ENCODE measurements at regions not wholly inside any gene's neighbourhood (a gene's known extent, or its start where the extent isn't known, plus 50 kb on each side); places are given as distances from the start of the nearest gene placed in this dataset.

DNA sequence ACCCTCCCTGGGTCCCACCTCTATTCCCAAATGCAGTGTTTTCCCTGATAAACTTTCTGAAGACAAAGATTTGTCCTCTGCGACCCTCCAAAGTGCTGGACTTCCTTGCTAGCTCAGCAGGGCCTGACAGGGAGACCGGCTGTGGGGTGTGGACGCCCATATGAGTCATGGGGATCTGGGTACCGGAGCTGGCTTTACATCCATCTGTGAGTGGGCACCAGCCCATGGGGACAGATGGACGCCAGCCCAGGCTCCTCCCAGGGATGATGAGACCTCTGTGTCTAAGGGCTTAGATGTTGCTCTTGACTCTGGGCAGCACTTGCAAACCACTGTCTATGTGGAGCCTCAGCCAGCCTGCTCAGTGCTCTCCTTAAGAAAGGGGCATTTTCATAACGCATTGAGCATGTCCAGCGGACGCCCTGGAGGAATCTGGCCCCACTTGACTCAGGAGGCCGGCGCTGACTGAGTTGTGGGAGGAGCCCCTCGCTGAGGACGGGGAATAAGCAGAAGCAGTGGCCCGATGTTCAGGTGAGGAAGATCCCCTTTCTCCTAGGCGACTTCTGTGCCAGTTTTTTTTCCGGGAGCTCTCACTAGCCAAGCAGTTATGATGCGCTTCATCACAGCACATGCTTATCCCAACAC, 229.4 kb upstream of the MYT1L start:
- TF ChIP-seq, protein P1, sequence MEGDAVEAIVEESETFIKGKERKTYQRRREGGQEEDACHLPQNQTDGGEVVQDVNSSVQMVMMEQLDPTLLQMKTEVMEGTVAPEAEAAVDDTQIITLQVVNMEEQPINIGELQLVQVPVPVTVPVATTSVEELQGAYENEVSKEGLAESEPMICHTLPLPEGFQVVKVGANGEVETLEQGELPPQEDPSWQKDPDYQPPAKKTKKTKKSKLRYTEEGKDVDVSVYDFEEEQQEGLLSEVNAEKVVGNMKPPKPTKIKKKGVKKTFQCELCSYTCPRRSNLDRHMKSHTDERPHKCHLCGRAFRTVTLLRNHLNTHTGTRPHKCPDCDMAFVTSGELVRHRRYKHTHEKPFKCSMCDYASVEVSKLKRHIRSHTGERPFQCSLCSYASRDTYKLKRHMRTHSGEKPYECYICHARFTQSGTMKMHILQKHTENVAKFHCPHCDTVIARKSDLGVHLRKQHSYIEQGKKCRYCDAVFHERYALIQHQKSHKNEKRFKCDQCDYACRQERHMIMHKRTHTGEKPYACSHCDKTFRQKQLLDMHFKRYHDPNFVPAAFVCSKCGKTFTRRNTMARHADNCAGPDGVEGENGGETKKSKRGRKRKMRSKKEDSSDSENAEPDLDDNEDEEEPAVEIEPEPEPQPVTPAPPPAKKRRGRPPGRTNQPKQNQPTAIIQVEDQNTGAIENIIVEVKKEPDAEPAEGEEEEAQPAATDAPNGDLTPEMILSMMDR (IDR thresholded peaks at IDR 0.05) = no peak
- no peak for TF ChIP-seq POLR2A (IDR thresholded peaks at IDR 0.05)

Data from uterus (tissue), 2 donors.